ENCODE measurements at regions not wholly inside any gene's neighbourhood (a gene's known extent, or its start where the extent isn't known, plus 50 kb on each side); places are given as distances from the start of the nearest gene placed in this dataset.

- Histone ChIP-seq H3K27me3 (no peaks in the 10 kb centered on the region), H3K4me3 (no peak overlapping the region), H3K27ac (no peak overlapping the region), H3K36me3 (ENCODE audit: low read depth, missing control alignments) (no peaks in the 10 kb centered on the region), H3K9me3 (no peaks in the 10 kb centered on the region), H3K4me1 (peaks cover 6% of the 10 kb centered on the region)
- intact Hi-C loops (cut with DNase I; ENCODE audit: low total_unique reads) = no loop called here
- TF ChIP-seq POLR2A (IDR thresholded peaks at IDR 0.05) (no peak), CTCF (IDR thresholded peaks at IDR 0.05) (no peak)
- DNase-seq = no peak
- 73 to 81% methylated on average over 1 of the region's 1 CpG for WGBS, 2 donors
Measured at GRCh38 chr11:110972106-110972505, 259.9 kb upstream of the ARHGAP20 start.

GRCh38 chr11:110971140-110971539, 258.9 kb upstream of the ARHGAP20 start:
- no peaks in the 10 kb centered on the region for H3K9me3 ChIP-seq
- intact Hi-C loops (cut with DNase I; ENCODE audit: low total_unique reads) = no loop called here
- H3K27me3 ChIP-seq = no peaks in the 10 kb centered on the region
- H3K27ac ChIP-seq = no peak overlapping the region
- no peaks in the 10 kb centered on the region for H3K36me3 ChIP-seq (ENCODE audit: low read depth, missing control alignments)
- WGBS, 2 donors = 55 to 88% methylated on average over 1 of the region's 1 CpG
- TF ChIP-seq CTCF (IDR thresholded peaks at IDR 0.05) (no peak), POLR2A (IDR thresholded peaks at IDR 0.05) (no peak)
- no peak overlapping the region for H3K4me3 ChIP-seq
- DNase-seq = no peak
- peaks cover 6% of the 10 kb centered on the region for H3K4me1 ChIP-seq

- DNase-seq = no peak
- H3K27me3 ChIP-seq = no peaks in the 10 kb centered on the region
- H3K4me1 ChIP-seq = peaks cover 6% of the 10 kb centered on the region
- no peak overlapping the region for H3K27ac ChIP-seq
- no peak overlapping the region for H3K4me3 ChIP-seq
- 89 to 92% methylated on average over 4 of the region's 4 CpGs for WGBS, 2 donors
- no peak for TF ChIP-seq CTCF (IDR thresholded peaks at IDR 0.05)
- TF ChIP-seq POLR2A (IDR thresholded peaks at IDR 0.05) = no peak
- H3K9me3 ChIP-seq = no peaks in the 10 kb centered on the region
- intact Hi-C loops (cut with DNase I; ENCODE audit: low total_unique reads) = no loop called here
- H3K36me3 ChIP-seq (ENCODE audit: low read depth, missing control alignments) = no peaks in the 10 kb centered on the region
Measured at GRCh38 chr11:110968348-110969062, 256.3 kb upstream of the ARHGAP20 start.

- Histone ChIP-seq H3K9me3 (no peaks in the 10 kb centered on the region), H3K4me1 (no peaks in the 10 kb centered on the region), H3K4me3 (no peak overlapping the region), H3K36me3 (ENCODE audit: low read depth, missing control alignments) (no peaks in the 10 kb centered on the region), H3K27me3 (no peaks in the 10 kb centered on the region), H3K27ac (no peak overlapping the region)
- no peak for DNase-seq
- intact Hi-C loops (cut with DNase I; ENCODE audit: low total_unique reads) = no loop called here
- TF ChIP-seq CTCF (IDR thresholded peaks at IDR 0.05) (no peak), POLR2A (IDR thresholded peaks at IDR 0.05) (no peak)
- WGBS, 2 donors = 60 to 87% methylated on average over 1 of the region's 1 CpG
Measured at GRCh38 chr11:110966131-110966530, 253.9 kb upstream of the ARHGAP20 start.

- Histone ChIP-seq H3K27me3 (no peaks in the 10 kb centered on the region), H3K9me3 (no peaks in the 10 kb centered on the region)
- no peak for TF ChIP-seq CTCF (IDR thresholded peaks at IDR 0.05)
- no peak for TF ChIP-seq POLR2A (IDR thresholded peaks at IDR 0.05)
Measured at GRCh38 chr11:110962921-110963320, 250.7 kb upstream of the ARHGAP20 start.

More at GRCh38 chr11:110962921-110963320, 250.7 kb upstream of the ARHGAP20 start:
- 74 to 81% methylated on average over 4 of the region's 4 CpGs for WGBS, 2 donors
- no peaks in the 10 kb centered on the region for H3K36me3 ChIP-seq (ENCODE audit: low read depth, missing control alignments)
- H3K4me1 ChIP-seq = peaks cover 3% of the 10 kb centered on the region
- H3K27ac ChIP-seq = no peak overlapping the region
- no peak overlapping the region for H3K4me3 ChIP-seq
- intact Hi-C loops (cut with DNase I; ENCODE audit: low total_unique reads) = no loop called here
- DNase-seq = no peak

Data from testis (tissue), 2 donors.